22Rv1 (cell line): ENCODE measurements at regions not wholly inside any gene's neighbourhood (a gene's known extent, or its start where the extent isn't known, plus 50 kb on each side); places are given as distances from the start of the nearest gene placed in this dataset.

Experiments
- ZFX ChIP-seq: fragments of 450-650 bp; IDR thresholded peaks from 2 replicates; pipeline ENCODE4 v1.6.1; 2017; ENCODE audit warnings: antibody characterized with exemption, borderline replicate concordance
- TF ChIP-seq, protein P1 (sequence below): fragments of 450-650 bp; IDR thresholded peaks from 2 replicates; pipeline ENCODE4 v1.5.1; 2017; ENCODE audit warnings: mild to moderate bottlenecking

- TF ChIP-seq, protein P1, sequence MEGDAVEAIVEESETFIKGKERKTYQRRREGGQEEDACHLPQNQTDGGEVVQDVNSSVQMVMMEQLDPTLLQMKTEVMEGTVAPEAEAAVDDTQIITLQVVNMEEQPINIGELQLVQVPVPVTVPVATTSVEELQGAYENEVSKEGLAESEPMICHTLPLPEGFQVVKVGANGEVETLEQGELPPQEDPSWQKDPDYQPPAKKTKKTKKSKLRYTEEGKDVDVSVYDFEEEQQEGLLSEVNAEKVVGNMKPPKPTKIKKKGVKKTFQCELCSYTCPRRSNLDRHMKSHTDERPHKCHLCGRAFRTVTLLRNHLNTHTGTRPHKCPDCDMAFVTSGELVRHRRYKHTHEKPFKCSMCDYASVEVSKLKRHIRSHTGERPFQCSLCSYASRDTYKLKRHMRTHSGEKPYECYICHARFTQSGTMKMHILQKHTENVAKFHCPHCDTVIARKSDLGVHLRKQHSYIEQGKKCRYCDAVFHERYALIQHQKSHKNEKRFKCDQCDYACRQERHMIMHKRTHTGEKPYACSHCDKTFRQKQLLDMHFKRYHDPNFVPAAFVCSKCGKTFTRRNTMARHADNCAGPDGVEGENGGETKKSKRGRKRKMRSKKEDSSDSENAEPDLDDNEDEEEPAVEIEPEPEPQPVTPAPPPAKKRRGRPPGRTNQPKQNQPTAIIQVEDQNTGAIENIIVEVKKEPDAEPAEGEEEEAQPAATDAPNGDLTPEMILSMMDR = no peak
- TF ChIP-seq ZFX = no peak
Measured at GRCh38 chr2:207219081-207219630, 53.4 kb upstream of the KLF7 start.
